SK-N-DZ (cell line): ENCODE measurements at regions not wholly inside any gene's neighbourhood (a gene's known extent, or its start where the extent isn't known, plus 50 kb on each side); places are given as distances from the start of the nearest gene placed in this dataset.

ENCODE experiments used
- DNase-seq: peaks from one replicate; pipeline ENCODE4 v3.0.0-alpha.2; 2015; ENCODE audit warnings: low spot score
- small RNA-seq, 2 experiments: library from RNA; depleted of rRNA; stranded (forward); fragments of <200 nt; gene quantifications; one replicate each; pipeline ENCODE3, GENCODE V24; 2014

DNA sequence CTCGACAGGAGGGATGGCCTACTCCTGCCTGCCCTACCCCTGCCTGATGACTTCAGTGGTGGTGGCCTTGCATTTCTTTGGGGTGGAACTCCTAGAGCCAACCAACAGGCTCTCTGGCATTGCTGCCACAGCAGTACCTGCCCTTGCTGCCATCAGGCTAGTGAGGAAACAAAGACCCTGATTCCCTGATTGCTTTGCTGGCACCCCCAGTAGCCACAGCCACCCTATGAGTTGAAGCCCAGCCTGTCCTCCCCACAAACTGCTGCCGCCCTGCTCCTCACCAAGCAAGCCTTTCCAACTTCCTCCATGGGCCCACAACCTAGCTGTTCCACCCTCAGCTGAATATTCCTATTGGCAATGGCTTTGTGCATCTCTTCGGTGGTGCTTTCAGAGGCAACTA is 52.5 kb upstream of the KHDRBS2 start:
- no peak for DNase-seq

Small RNA genes in the stretch of these regions (small RNA-seq; reads per million reads assigned to genes)
- gene AL355375.2 = 0 reads per million in 2 experiments
